Mesenchymal stem cell (in vitro differentiated cells and primary cell): ENCODE measurements at regions not wholly inside any gene's neighbourhood (a gene's known extent, or its start where the extent isn't known, plus 50 kb on each side); places are given as distances from the start of the nearest gene placed in this dataset.

Experiments
- DNase-seq: peaks from one replicate; pipeline ENCODE4 v3.0.0-alpha.2; 2013
- H2AFZ ChIP-seq: one replicate; pipeline ENCODE4 v1.6.1; 2013; ENCODE audit warnings: low read depth, mild to moderate bottlenecking, control low read depth, inconsistent platforms, low read length, moderate library complexity
- H2AK5ac ChIP-seq: 2 replicates; pipeline ENCODE4 v1.6.1; 2013; ENCODE audit warnings: low read length, moderate library complexity, mild to moderate bottlenecking, inconsistent platforms; ENCODE audit not compliant: severe bottlenecking
- H2BK120ac ChIP-seq: one replicate; pipeline ENCODE4 v1.6.1; 2013; ENCODE audit warnings: low read depth, mild to moderate bottlenecking, inconsistent platforms, low read length, moderate library complexity
- H2BK12ac ChIP-seq, 2 experiments: one replicate each; pipeline ENCODE4 v1.6.1; 2013; ENCODE audit warnings: inconsistent platforms in 2 of 2, low read length in 2 of 2, mild to moderate bottlenecking in 2 of 2, moderate library complexity in 2 of 2, control low read depth in 1 of 2
- H2BK15ac ChIP-seq: one replicate; pipeline ENCODE4 v1.6.1; 2013; ENCODE audit warnings: mild to moderate bottlenecking, low read depth, inconsistent platforms; ENCODE audit not compliant: poor library complexity, severe bottlenecking
- H2BK5ac ChIP-seq: 2 replicates; pipeline ENCODE4 v1.6.1; 2013; ENCODE audit warnings: low read depth, mild to moderate bottlenecking, low read length, control low read depth, inconsistent platforms; ENCODE audit not compliant: poor library complexity, severe bottlenecking
- H3K14ac ChIP-seq, 2 experiments: one replicate each; pipeline ENCODE4 v1.6.1; 2013; ENCODE audit warnings: inconsistent platforms in 2 of 2, low read length in 2 of 2, control low read depth in 1 of 2, mild to moderate bottlenecking in 1 of 2, moderate library complexity in 1 of 2
- H3K18ac ChIP-seq, 2 experiments: one replicate each; pipeline ENCODE4 v1.6.1; 2013; ENCODE audit warnings: inconsistent platforms in 2 of 2, low read length in 2 of 2, control low read depth in 1 of 2, low read depth in 1 of 2, mild to moderate bottlenecking in 1 of 2
- H3K23ac ChIP-seq, 2 experiments: one replicate each; pipeline ENCODE4 v1.6.1; 2013; ENCODE audit warnings: inconsistent platforms in 2 of 2, low read length in 2 of 2, mild to moderate bottlenecking in 2 of 2, moderate library complexity in 2 of 2, control low read depth in 1 of 2
- H3K27ac ChIP-seq: 2 replicates; pipeline ENCODE4 v1.5.1; 2013; ENCODE audit warnings: mild to moderate bottlenecking, moderate library complexity, low read length, control low read depth, inconsistent platforms; ENCODE audit not compliant: poor library complexity, severe bottlenecking
- H3K27me3 ChIP-seq, 2 experiments: 2 replicates each; pipeline versions ENCODE4 v1.6.1 to v1.7.0; 2013; ENCODE audit warnings: low read length in 2 of 2, mild to moderate bottlenecking in 2 of 2, moderate library complexity in 2 of 2, control low read depth in 1 of 2, inconsistent platforms in 1 of 2; ENCODE audit not compliant: control insufficient read depth in 1 of 2, insufficient read depth in 1 of 2
- H3K36me3 ChIP-seq, 2 experiments: 2 replicates each; pipeline versions ENCODE4 v1.6.1 to v1.7.0; 2013; ENCODE audit warnings: low read length in 2 of 2, control low read depth in 1 of 2, inconsistent platforms in 1 of 2, low read depth in 1 of 2, mild to moderate bottlenecking in 1 of 2; ENCODE audit not compliant: insufficient read depth in 2 of 2, control insufficient read depth in 1 of 2
- H3K4ac ChIP-seq, 2 experiments: one replicate each; pipeline ENCODE4 v1.6.1; 2013; ENCODE audit warnings: inconsistent platforms in 2 of 2, low read length in 2 of 2, mild to moderate bottlenecking in 2 of 2, moderate library complexity in 2 of 2, control low read depth in 1 of 2, low read depth in 1 of 2
- H3K4me1 ChIP-seq: 2 replicates; pipeline ENCODE4 v1.6.1; 2013; ENCODE audit warnings: low read depth, low read length, control low read depth; ENCODE audit not compliant: control insufficient read depth, insufficient read depth
- H3K4me2 ChIP-seq: 2 replicates; pipeline ENCODE4 v1.6.1; 2013; ENCODE audit warnings: low read length, mild to moderate bottlenecking, inconsistent platforms; ENCODE audit not compliant: poor library complexity, severe bottlenecking
- H3K4me3 ChIP-seq, 2 experiments: 2 replicates each; pipeline versions ENCODE4 v1.5.1 to v1.7.0; 2013; ENCODE audit warnings: low read length in 2 of 2, mild to moderate bottlenecking in 2 of 2, control low read depth in 1 of 2, low read depth in 1 of 2; ENCODE audit not compliant: insufficient read depth in 1 of 2
- H3K79me1 ChIP-seq: replicated peaks from 2 replicates; pipeline ENCODE4 v1.6.1; 2013; ENCODE audit warnings: mild to moderate bottlenecking, control low read depth, low read length, inconsistent platforms; ENCODE audit not compliant: poor library complexity, severe bottlenecking
- H3K9ac ChIP-seq: 2 replicates; pipeline ENCODE4 v1.7.0; 2013; ENCODE audit warnings: mild to moderate bottlenecking, low read length, moderate library complexity
- H3K9me3 ChIP-seq: 2 replicates; pipeline ENCODE4 v1.7.0; 2013; ENCODE audit warnings: mild to moderate bottlenecking, low read length; ENCODE audit not compliant: control insufficient read depth
- H4K8ac ChIP-seq: one replicate; pipeline ENCODE4 v1.6.1; 2013; ENCODE audit warnings: inconsistent platforms, mild to moderate bottlenecking, low read length, moderate library complexity
- H4K91ac ChIP-seq: one replicate; pipeline ENCODE4 v1.6.1; 2013; ENCODE audit warnings: mild to moderate bottlenecking, low read length, inconsistent platforms
- WGBS: methylation state at CpG from one replicate; pipeline ENCODE4 v1.1.7; 2013; ENCODE audit warnings: mixed read lengths; 5-methylcytosine and 5-hydroxymethylcytosine counted together

DNA sequence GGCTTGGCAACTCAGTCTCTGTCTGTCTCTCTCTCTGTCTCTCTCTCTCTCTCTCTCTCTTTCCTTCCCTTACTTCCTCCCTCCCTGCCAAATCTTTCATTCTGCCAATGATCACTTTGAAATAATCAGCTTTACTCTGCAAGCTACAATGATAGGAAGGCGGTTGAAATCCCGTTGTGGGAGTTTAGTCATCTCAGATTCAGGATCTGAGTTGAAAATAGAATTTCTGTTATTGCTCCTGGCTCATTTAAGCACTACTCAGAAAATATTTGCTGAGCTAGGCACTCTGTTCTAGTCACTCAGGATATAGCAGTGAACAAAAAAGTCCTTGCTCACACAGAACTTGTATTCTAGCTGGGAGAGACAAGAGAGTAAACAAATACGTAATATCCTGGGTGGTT lies 56.3 kb upstream of the DCTD start:
- WGBS, result 64% methylated on average over 2 of the region's 3 CpGs
- H4K8ac ChIP-seq, result no peak overlapping the region
- H3K23ac ChIP-seq, result no peak overlapping the region
- H3K4me1 ChIP-seq, result peaks cover 6% of the 10 kb centered on the region
- H3K27me3 ChIP-seq, result no peaks in the 10 kb centered on the region
- no peak overlapping the region for H4K91ac ChIP-seq
- no peaks in the 10 kb centered on the region for H3K79me1 ChIP-seq
- no peaks in the 10 kb centered on the region for H3K9me3 ChIP-seq
- no peak overlapping the region for H2BK12ac ChIP-seq
- peak; percentile 26 for DNase-seq
- H2BK5ac ChIP-seq, result no peak overlapping the region
- no peak overlapping the region for H3K14ac ChIP-seq
- H2AFZ ChIP-seq, result no peak overlapping the region
- H2AK5ac ChIP-seq, result no peak overlapping the region
- H3K36me3 ChIP-seq, result no peaks in the 10 kb centered on the region
- H2BK120ac ChIP-seq, result no peak overlapping the region
- no peak overlapping the region for H3K18ac ChIP-seq
- H3K4me3 ChIP-seq, result no peak overlapping the region
- H2BK15ac ChIP-seq, result no peak overlapping the region
- no peak overlapping the region for H3K9ac ChIP-seq
- H3K4ac ChIP-seq, result no peak overlapping the region
- no peak overlapping the region for H3K4me2 ChIP-seq
- H3K27ac ChIP-seq, result no peak overlapping the region

DNA sequence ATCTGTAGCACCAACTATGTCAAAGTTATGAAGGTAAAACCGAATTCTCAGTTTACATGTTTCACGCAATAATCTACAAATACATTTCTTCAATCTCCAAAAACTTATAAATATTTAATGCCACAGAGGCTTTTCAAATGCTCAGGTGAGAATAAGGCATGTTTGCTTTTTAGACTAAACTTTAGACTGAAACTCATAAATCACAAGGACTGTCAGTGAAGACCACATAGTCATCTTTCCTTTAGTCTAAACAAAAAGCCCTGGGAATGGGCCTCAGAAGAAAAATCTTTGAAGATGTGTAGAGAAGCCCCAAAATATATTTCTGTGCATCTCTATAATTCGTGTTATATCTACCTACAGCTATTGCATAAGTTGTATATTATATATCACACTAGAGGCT lies 54.5 kb upstream of the DCTD start:
- H3K27ac ChIP-seq, result no peak overlapping the region
- H3K18ac ChIP-seq, result no peak overlapping the region
- H3K9ac ChIP-seq, result no peak overlapping the region
- no peaks in the 10 kb centered on the region for H3K27me3 ChIP-seq
- no peak overlapping the region for H3K14ac ChIP-seq
- no peak for DNase-seq
- H3K4ac ChIP-seq, result no peak overlapping the region
- no peak overlapping the region for H2BK15ac ChIP-seq
- no peak overlapping the region for H3K4me3 ChIP-seq
- 56% methylated on average over 1 of the region's 3 CpGs for WGBS
- no peaks in the 10 kb centered on the region for H3K36me3 ChIP-seq
- H2BK12ac ChIP-seq, result no peak overlapping the region
- no peaks in the 10 kb centered on the region for H3K4me1 ChIP-seq
- no peak overlapping the region for H2BK5ac ChIP-seq
- no peaks in the 10 kb centered on the region for H3K79me1 ChIP-seq
- peaks cover 8% of the 10 kb centered on the region for H3K9me3 ChIP-seq
- H3K4me2 ChIP-seq, result no peak overlapping the region
- no peak overlapping the region for H4K91ac ChIP-seq
- H3K23ac ChIP-seq, result no peak overlapping the region
- H2AK5ac ChIP-seq, result no peak overlapping the region
- no peak overlapping the region for H4K8ac ChIP-seq
- no peak overlapping the region for H2BK120ac ChIP-seq
- H2AFZ ChIP-seq, result no peak overlapping the region

- H2BK15ac ChIP-seq, result no peak overlapping the region
- H2BK5ac ChIP-seq, result no peak overlapping the region
- no peak overlapping the region for H4K91ac ChIP-seq
- no peak overlapping the region for H2BK120ac ChIP-seq
- 84% methylated on average over 8 of the region's 9 CpGs for WGBS
- no peak overlapping the region for H3K9ac ChIP-seq
- no peak overlapping the region for H2AFZ ChIP-seq
- H3K36me3 ChIP-seq, result no peaks in the 10 kb centered on the region
- no peak overlapping the region for H3K4me3 ChIP-seq
- H2BK12ac ChIP-seq, result no peak overlapping the region
- peaks cover 8% of the 10 kb centered on the region for H3K9me3 ChIP-seq
- no peak overlapping the region for H3K23ac ChIP-seq
- H3K27ac ChIP-seq, result no peak overlapping the region
- no peak for DNase-seq
- H3K4me2 ChIP-seq, result no peak overlapping the region
- no peak overlapping the region for H2AK5ac ChIP-seq
- no peak overlapping the region for H3K14ac ChIP-seq
- no peak overlapping the region for H3K4ac ChIP-seq
- H3K79me1 ChIP-seq, result no peaks in the 10 kb centered on the region
- H4K8ac ChIP-seq, result no peak overlapping the region
- no peaks in the 10 kb centered on the region for H3K27me3 ChIP-seq
- no peaks in the 10 kb centered on the region for H3K4me1 ChIP-seq
- H3K18ac ChIP-seq, result no peak overlapping the region
These were observed 52.6 kb upstream of the DCTD start for GRCh38 chr4:182969651-182970279.

- no peak overlapping the region for H3K14ac ChIP-seq
- H3K18ac ChIP-seq, result no peak overlapping the region
- H3K36me3 ChIP-seq, result no peaks in the 10 kb centered on the region
- H3K27me3 ChIP-seq, result no peaks in the 10 kb centered on the region
- H3K27ac ChIP-seq, result no peak overlapping the region
- WGBS, result 70% methylated on average over 11 of the region's 11 CpGs
- no peak overlapping the region for H3K4ac ChIP-seq
- no peak overlapping the region for H2AK5ac ChIP-seq
- H3K9me3 ChIP-seq, result peaks cover 8% of the 10 kb centered on the region
- H2AFZ ChIP-seq, result no peak overlapping the region
- H4K8ac ChIP-seq, result no peak overlapping the region
- no peak for DNase-seq
- no peak overlapping the region for H3K4me2 ChIP-seq
- H2BK5ac ChIP-seq, result no peak overlapping the region
- no peaks in the 10 kb centered on the region for H3K79me1 ChIP-seq
- no peak overlapping the region for H3K23ac ChIP-seq
- no peak overlapping the region for H3K4me3 ChIP-seq
- H2BK15ac ChIP-seq, result no peak overlapping the region
- no peak overlapping the region for H4K91ac ChIP-seq
- no peak overlapping the region for H3K9ac ChIP-seq
- H2BK120ac ChIP-seq, result no peak overlapping the region
- H2BK12ac ChIP-seq, result no peak overlapping the region
- no peaks in the 10 kb centered on the region for H3K4me1 ChIP-seq
These were observed 51.9 kb upstream of the DCTD start for GRCh38 chr4:182968917-182969650.
